ENCODE measurements at regions not wholly inside any gene's neighbourhood (a gene's known extent, or its start where the extent isn't known, plus 50 kb on each side); places are given as distances from the start of the nearest gene placed in this dataset.

DNA sequence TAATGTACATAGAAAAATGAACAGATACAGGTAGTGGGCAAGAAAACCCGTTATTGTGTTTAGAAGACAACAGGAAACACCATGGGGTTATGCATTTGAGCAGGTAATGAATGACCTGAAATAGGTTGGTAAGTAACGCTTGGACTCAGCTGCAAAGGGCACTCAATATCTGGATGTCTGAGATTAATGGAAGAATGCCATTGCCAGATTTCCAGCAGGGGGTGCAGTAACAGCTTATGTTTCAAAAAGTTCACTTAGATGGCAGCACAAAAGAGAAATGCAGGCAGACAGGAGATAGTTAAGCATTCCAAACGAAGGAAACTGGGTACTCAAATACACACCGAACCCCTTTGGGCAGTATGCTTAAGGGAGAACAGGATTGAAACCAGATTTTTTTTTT lies 285.5 kb upstream of the VLDLR start:
- H3K27me3 ChIP-seq (ENCODE audit: insufficient read depth, low read length): no peaks in the 10 kb centered on the region
- H3K9me3 ChIP-seq (ENCODE audit: low read length): no peaks in the 10 kb centered on the region
- no peaks in the 10 kb centered on the region for H3K4me1 ChIP-seq (ENCODE audit: insufficient read depth, low read length)
- H3K4me3 ChIP-seq (ENCODE audit: low read length): no peak overlapping the region
- no peak overlapping the region for H2AFZ ChIP-seq (ENCODE audit: low read depth, low read length)
- no peaks in the 10 kb centered on the region for H3K36me3 ChIP-seq (ENCODE audit: insufficient read depth, low read length)

DNA sequence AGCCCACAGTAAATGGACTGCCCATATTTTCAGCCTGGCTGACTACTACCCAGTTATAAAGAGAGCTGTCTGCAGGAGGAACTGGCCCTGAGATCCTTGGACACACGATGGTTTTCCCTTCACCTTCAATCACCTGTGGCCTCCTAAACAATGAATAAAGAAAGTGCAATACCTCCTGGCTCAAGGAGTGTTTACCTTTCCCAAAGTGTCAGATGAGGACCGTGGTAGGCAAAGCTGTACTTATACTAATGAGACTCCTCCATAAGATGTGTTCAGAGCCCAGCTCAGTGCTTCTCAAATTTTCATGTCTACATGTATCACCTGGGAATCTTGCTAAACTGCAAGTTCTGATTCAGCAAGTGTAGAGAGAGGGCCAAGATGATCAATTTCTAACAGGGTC lies 284.5 kb upstream of the VLDLR start:
- no peaks in the 10 kb centered on the region for H3K9me3 ChIP-seq (ENCODE audit: low read length)
- no peaks in the 10 kb centered on the region for H3K27me3 ChIP-seq (ENCODE audit: insufficient read depth, low read length)
- H3K36me3 ChIP-seq (ENCODE audit: insufficient read depth, low read length): no peaks in the 10 kb centered on the region
- no peak overlapping the region for H3K4me3 ChIP-seq (ENCODE audit: low read length)
- H3K4me1 ChIP-seq (ENCODE audit: insufficient read depth, low read length): no peaks in the 10 kb centered on the region
- H2AFZ ChIP-seq (ENCODE audit: low read depth, low read length): no peak overlapping the region

DNA sequence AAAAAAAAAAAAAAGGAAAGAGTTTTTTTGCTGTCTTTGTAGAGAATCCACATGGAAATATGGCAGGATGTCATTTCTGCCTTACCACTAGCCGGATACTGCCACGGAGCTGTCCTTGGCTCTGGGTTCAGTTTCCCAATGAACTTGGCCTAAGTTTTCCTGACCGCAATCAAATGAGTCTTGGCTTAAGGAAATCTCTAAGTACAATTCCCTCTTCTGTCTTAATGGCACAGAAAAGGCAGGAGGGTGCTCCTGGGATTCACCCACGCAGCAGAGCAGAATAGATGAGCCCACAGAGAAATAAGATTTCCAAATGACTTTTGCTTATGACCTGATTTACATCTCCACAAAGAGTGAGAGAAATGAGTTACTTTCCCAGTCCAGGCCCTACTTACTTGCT lies 284.0 kb upstream of the VLDLR start:
- Histone ChIP-seq H3K27me3 (ENCODE audit: insufficient read depth, low read length) (no peaks in the 10 kb centered on the region), H2AFZ (ENCODE audit: low read depth, low read length) (no peak overlapping the region), H3K36me3 (ENCODE audit: insufficient read depth, low read length) (no peaks in the 10 kb centered on the region), H3K9me3 (ENCODE audit: low read length) (no peaks in the 10 kb centered on the region), H3K4me3 (ENCODE audit: low read length) (no peak overlapping the region), H3K4me1 (ENCODE audit: insufficient read depth, low read length) (no peaks in the 10 kb centered on the region)

DNA sequence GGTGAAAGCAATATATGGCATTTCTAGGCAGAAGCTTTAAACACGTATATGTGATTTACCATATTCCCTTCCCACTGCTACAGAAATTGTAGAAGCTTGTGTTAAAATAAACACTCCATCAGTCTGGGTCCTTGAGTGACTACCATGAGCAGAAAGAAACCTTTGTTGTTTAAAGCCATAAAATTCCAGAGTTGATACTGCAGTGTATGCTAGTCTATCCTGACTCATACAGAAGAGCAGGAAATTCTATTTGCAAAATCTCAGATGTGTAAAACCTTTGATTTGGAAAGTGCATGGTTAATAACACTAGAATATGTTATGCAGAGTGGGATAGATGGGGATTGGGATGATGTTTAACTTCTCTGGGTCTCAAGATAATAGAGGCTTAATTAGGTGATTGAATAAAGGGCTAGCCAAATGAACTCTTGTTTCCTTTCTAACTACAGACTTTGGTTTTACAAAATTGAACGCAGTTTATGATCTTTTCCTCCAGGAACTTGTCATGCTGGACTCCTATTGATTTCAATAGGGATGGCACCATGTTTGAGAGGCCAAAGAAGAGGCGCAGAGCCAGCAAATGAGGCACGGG lies 282.7 kb upstream of the VLDLR start:
- no peaks in the 10 kb centered on the region for H3K27me3 ChIP-seq (ENCODE audit: insufficient read depth, low read length)
- no peak overlapping the region for H3K4me3 ChIP-seq (ENCODE audit: low read length)
- H3K36me3 ChIP-seq (ENCODE audit: insufficient read depth, low read length): no peaks in the 10 kb centered on the region
- no peaks in the 10 kb centered on the region for H3K9me3 ChIP-seq (ENCODE audit: low read length)
- H2AFZ ChIP-seq (ENCODE audit: low read depth, low read length): no peak overlapping the region
- H3K4me1 ChIP-seq (ENCODE audit: insufficient read depth, low read length): no peaks in the 10 kb centered on the region

DNA sequence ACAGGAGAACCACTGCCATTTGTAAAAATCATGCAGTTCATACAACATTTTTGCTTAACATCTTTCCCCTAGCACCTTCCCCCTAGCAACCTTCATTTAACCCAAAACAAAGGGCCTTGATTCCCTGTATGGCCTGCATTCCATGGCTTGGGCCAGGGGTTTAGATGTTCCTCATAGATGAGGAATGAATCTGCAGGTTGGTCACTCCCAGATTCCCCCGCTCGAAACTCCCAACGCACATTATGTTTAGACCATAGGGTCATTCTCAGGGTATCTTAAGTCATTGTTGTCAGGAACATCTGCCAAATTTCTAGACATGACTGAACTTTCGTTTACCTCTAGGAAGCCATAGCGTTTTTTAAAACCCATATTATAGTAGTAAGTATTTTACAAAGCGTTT lies 282.2 kb upstream of the VLDLR start:
- Histone ChIP-seq H3K9me3 (ENCODE audit: low read length) (no peaks in the 10 kb centered on the region), H3K4me3 (ENCODE audit: low read length) (no peak overlapping the region), H3K27me3 (ENCODE audit: insufficient read depth, low read length) (no peaks in the 10 kb centered on the region), H2AFZ (ENCODE audit: low read depth, low read length) (no peak overlapping the region), H3K4me1 (ENCODE audit: insufficient read depth, low read length) (no peaks in the 10 kb centered on the region), H3K36me3 (ENCODE audit: insufficient read depth, low read length) (no peaks in the 10 kb centered on the region)

DNA sequence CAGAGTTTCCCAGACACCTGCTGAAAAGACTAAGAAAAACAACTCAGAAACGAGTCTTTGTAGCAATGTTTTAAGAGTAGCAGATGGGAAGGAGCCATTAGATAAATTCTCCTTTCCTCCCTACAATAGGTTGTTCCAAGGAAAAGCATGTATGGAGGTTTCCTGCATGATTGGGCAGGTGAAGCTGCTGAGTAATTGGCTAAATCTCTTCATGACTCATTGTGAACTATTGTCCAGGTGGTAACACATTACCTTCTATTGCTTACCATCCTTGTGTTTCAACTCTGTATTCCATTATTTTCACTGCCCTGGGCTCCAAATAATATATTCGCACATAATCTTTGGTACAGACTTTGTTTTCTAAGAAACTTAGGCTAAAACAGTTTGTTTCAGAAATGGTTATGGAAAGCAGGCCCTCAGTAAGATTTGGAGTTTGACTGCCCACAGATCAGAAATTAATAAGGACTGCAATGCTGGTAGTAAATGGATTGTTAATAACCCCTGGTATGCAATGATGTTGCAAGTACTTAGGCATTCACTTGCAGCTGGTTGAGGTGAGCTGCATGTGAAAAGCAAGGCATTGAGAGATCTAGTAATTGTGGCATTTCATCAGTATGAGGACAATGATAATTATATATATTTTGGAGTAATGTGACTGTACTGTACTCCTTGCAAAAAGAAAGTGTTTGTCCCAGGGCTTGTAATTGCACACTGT lies 281.4 kb upstream of the VLDLR start:
- H3K27me3 ChIP-seq (ENCODE audit: insufficient read depth, low read length): no peaks in the 10 kb centered on the region
- H3K36me3 ChIP-seq (ENCODE audit: insufficient read depth, low read length): no peaks in the 10 kb centered on the region
- H3K9me3 ChIP-seq (ENCODE audit: low read length): no peaks in the 10 kb centered on the region
- no peaks in the 10 kb centered on the region for H3K4me1 ChIP-seq (ENCODE audit: insufficient read depth, low read length)
- no peak overlapping the region for H3K4me3 ChIP-seq (ENCODE audit: low read length)
- no peak overlapping the region for H2AFZ ChIP-seq (ENCODE audit: low read depth, low read length)

DNA sequence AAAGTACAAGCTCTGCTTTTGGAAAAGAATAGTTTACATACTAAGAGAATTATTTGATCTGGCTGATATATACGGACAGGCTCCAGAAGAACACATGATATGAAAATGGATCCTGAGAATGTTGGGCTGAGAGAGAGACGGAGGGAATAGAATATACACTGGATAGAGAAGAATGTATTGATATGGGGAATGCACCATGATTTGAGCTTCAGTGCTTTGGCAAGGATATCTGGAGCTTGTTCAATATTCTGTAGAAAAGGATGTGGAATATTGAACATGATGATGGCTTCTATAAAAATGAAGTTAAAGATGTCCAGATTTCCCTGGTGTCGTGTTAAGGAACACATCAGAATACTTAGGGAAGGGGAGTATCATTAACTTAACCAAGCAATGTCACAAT lies 280.5 kb upstream of the VLDLR start:
- Histone ChIP-seq H2AFZ (ENCODE audit: low read depth, low read length) (no peak overlapping the region), H3K4me3 (ENCODE audit: low read length) (no peak overlapping the region), H3K27me3 (ENCODE audit: insufficient read depth, low read length) (no peaks in the 10 kb centered on the region), H3K36me3 (ENCODE audit: insufficient read depth, low read length) (no peaks in the 10 kb centered on the region), H3K4me1 (ENCODE audit: insufficient read depth, low read length) (no peaks in the 10 kb centered on the region), H3K9me3 (ENCODE audit: low read length) (no peaks in the 10 kb centered on the region)

DNA sequence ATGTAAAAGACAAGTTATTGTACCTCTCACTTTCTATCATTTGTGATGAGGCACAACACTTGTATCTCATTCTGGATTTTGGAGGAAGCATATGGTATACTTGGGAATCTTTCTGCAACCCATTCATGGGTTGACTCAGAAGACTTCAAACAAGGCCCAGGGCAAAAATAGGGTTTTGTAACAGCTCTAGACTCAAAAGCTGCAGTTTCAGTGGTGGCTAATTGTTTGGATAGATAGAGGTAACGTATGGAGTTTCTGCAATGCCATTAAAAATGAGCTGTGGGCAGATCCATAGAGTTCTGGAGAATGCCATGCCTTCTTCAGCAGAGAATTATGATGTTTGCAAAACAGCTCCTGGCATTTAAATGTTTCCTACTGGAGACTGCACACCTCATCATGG lies 279.6 kb upstream of the VLDLR start:
- Histone ChIP-seq H3K27me3 (ENCODE audit: insufficient read depth, low read length) (no peaks in the 10 kb centered on the region), H3K4me3 (ENCODE audit: low read length) (no peak overlapping the region), H3K4me1 (ENCODE audit: insufficient read depth, low read length) (no peaks in the 10 kb centered on the region), H3K9me3 (ENCODE audit: low read length) (no peaks in the 10 kb centered on the region), H2AFZ (ENCODE audit: low read depth, low read length) (no peak overlapping the region), H3K36me3 (ENCODE audit: insufficient read depth, low read length) (no peaks in the 10 kb centered on the region)

DNA sequence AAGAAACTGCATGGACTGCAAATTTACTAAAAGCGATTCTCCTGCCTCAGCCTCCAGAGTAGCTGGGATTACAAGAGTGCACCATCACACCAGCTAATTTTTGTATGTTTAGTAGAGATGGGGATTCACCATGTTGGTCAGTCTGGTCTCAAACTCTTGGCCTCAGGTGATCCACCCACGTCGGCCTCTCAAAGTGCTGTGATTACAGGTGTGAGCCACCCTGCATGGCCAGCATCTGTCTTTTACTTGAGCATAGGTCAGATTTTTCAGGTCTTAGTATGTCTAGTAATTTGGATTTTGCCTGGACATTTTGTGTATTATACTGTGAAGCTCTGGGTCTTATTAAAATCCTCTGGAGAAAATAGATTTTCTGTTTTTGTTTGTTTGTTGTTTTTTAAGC lies 277.8 kb upstream of the VLDLR start:
- Histone ChIP-seq H3K27me3 (ENCODE audit: insufficient read depth, low read length) (no peaks in the 10 kb centered on the region), H3K4me1 (ENCODE audit: insufficient read depth, low read length) (no peaks in the 10 kb centered on the region)

DNA sequence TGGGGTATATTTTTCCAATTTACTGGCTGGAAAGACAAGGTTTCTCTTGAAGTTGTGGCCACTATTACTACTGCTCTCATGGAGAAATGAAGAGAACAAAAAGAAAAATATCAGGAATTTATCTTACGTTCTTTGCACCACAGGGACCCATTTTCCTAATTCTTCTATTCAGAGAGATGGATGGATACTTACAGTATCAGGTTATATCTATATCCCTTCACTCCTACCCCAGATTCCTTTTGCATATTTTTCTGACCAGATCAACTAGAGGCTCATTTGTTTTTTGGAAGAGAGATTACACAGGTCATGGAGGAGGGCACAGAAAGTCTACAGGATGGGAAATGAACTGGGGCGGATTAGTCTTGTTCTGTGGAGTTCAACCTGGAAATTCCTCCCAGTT lies 277.2 kb upstream of the VLDLR start:
- Histone ChIP-seq H3K4me3 (ENCODE audit: low read length) (no peak overlapping the region), H3K36me3 (ENCODE audit: insufficient read depth, low read length) (no peaks in the 10 kb centered on the region), H3K9me3 (ENCODE audit: low read length) (no peaks in the 10 kb centered on the region), H3K4me1 (ENCODE audit: insufficient read depth, low read length) (no peaks in the 10 kb centered on the region), H3K27me3 (ENCODE audit: insufficient read depth, low read length) (no peaks in the 10 kb centered on the region), H2AFZ (ENCODE audit: low read depth, low read length) (no peak overlapping the region)

More for the DNA sequence above, 277.8 kb upstream of the VLDLR start:
- Histone ChIP-seq H3K9me3 (ENCODE audit: low read length) (no peaks in the 10 kb centered on the region), H2AFZ (ENCODE audit: low read depth, low read length) (no peak overlapping the region), H3K36me3 (ENCODE audit: insufficient read depth, low read length) (no peaks in the 10 kb centered on the region), H3K4me3 (ENCODE audit: low read length) (no peak overlapping the region)

DNA sequence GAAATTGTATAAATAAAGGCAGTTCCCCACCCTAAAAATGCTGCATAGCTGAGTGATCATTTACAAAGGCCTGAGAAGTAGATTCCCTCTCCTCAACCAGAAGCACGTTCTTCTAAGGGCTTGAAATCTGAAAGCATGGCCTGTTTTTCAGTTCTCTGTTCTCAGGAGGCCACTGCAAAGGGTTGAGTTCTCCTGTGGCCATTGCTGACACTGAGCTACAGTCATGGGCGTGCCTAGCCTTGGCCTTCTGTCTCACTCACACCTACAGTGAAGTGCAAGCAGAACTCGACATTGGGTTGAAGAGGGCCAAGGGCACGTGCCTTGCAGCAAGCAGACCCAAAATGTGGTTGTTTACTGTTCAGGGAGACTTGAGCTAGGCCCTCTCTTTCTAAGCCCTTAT lies 276.6 kb upstream of the VLDLR start:
- H3K27me3 ChIP-seq (ENCODE audit: insufficient read depth, low read length): no peaks in the 10 kb centered on the region
- H3K9me3 ChIP-seq (ENCODE audit: low read length): no peaks in the 10 kb centered on the region
- no peak overlapping the region for H3K4me3 ChIP-seq (ENCODE audit: low read length)
- H3K4me1 ChIP-seq (ENCODE audit: insufficient read depth, low read length): no peaks in the 10 kb centered on the region
- H2AFZ ChIP-seq (ENCODE audit: low read depth, low read length): no peak overlapping the region
- no peaks in the 10 kb centered on the region for H3K36me3 ChIP-seq (ENCODE audit: insufficient read depth, low read length)

DNA sequence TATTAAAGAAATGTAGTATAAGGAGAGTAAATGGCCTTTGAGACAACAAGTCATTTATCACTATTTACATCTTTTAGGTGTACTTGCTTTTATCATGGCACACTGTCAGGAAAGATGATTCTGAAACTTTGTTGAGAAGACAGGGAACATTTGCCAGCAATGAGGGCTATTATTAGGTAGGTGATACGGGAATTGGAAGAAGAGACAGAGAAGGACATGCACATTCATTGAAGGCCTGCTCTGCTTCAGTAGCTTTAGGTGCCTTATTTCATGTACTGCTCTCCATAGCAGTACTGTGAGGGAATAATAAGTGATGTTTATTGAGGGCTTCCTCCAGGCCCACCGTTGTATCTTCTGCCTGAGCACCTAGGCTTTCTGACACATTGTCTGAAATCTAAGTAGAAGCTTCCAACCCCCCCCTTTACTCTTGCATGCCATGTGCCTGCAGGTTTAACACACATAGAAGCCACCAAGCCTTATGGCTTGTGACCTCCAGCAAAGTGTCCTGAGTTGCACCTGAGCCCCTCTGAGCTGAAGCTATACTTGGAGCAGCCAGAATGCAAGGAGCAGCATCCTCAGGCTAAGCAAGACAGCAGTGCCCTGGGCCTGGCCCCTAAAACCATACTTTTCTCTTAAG lies 275.2 kb upstream of the VLDLR start:
- H3K4me3 ChIP-seq (ENCODE audit: low read length): no peak overlapping the region
- no peaks in the 10 kb centered on the region for H3K27me3 ChIP-seq (ENCODE audit: insufficient read depth, low read length)
- H3K4me1 ChIP-seq (ENCODE audit: insufficient read depth, low read length): no peaks in the 10 kb centered on the region
- no peaks in the 10 kb centered on the region for H3K9me3 ChIP-seq (ENCODE audit: low read length)
- no peaks in the 10 kb centered on the region for H3K36me3 ChIP-seq (ENCODE audit: insufficient read depth, low read length)
- no peak overlapping the region for H2AFZ ChIP-seq (ENCODE audit: low read depth, low read length)

DNA sequence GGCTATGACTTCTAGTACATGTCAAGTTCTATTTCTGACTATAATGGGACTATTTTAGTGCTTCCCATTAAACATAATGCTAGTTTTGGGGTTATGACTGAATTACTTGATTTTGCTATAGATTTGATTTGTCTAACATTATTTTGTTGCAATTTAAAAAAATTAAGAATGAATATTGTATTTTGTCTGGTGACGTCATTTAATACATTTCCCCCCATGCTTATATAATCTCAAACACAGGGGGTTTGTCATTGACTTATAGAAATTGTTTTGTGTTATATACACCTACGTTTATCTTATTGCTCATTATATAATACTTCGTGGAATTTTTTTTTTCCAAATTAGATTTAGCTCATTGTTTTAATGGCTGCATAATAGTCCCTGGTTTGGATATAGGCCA lies 270.3 kb upstream of the VLDLR start:
- Histone ChIP-seq H2AFZ (ENCODE audit: low read depth, low read length) (no peak overlapping the region), H3K4me3 (ENCODE audit: low read length) (no peak overlapping the region), H3K4me1 (ENCODE audit: insufficient read depth, low read length) (peaks cover 11% of the 10 kb centered on the region)

More for the DNA sequence above, 270.3 kb upstream of the VLDLR start:
- Histone ChIP-seq H3K27me3 (ENCODE audit: insufficient read depth, low read length) (no peaks in the 10 kb centered on the region), H3K36me3 (ENCODE audit: insufficient read depth, low read length) (no peaks in the 10 kb centered on the region), H3K9me3 (ENCODE audit: low read length) (no peaks in the 10 kb centered on the region)
